Epithelial cell of proximal tubule (primary cell): ENCODE measurements at regions not wholly inside any gene's neighbourhood (a gene's known extent, or its start where the extent isn't known, plus 50 kb on each side); places are given as distances from the start of the nearest gene placed in this dataset.

ENCODE experiments used
- DNase-seq: peaks from one replicate; pipeline ENCODE4 v3.0.0-alpha.2; 2011; ENCODE audit warnings: low read depth
- H3K4me3 ChIP-seq: 2 replicates; pipeline ENCODE4 v1.5.1; 2011; ENCODE audit warnings: low read depth, mild to moderate bottlenecking, low read length
- TF ChIP-seq, protein P1 (sequence below): conservative IDR thresholded peaks from 2 replicates; pipeline ENCODE4 v1.5.1; 2012; ENCODE audit warnings: low read depth, mild to moderate bottlenecking, low read length

DNA sequence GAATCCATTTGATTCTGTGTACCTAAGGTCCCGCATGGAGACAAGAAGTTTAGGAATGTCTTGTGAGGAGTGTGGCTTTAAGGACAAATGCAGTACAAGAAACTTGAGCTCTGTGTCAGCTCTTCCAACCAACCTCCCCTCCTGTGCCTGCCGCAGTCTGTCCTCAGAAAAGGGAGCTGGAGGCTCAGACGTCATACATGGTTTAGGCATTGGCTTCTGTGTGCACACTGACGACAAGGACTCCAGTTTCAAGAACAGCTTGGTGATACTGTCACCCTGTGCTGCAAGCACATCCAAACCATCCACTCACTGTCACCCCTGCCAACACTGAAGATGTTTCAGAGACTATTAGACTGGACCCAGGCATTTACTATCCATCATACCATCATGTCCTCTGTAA is 470.4 kb downstream of the IRS1 start:
- TF ChIP-seq, protein P1, sequence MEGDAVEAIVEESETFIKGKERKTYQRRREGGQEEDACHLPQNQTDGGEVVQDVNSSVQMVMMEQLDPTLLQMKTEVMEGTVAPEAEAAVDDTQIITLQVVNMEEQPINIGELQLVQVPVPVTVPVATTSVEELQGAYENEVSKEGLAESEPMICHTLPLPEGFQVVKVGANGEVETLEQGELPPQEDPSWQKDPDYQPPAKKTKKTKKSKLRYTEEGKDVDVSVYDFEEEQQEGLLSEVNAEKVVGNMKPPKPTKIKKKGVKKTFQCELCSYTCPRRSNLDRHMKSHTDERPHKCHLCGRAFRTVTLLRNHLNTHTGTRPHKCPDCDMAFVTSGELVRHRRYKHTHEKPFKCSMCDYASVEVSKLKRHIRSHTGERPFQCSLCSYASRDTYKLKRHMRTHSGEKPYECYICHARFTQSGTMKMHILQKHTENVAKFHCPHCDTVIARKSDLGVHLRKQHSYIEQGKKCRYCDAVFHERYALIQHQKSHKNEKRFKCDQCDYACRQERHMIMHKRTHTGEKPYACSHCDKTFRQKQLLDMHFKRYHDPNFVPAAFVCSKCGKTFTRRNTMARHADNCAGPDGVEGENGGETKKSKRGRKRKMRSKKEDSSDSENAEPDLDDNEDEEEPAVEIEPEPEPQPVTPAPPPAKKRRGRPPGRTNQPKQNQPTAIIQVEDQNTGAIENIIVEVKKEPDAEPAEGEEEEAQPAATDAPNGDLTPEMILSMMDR, result no peak
- DNase-seq, result no peak
- H3K4me3 ChIP-seq, result no peak overlapping the region

DNA sequence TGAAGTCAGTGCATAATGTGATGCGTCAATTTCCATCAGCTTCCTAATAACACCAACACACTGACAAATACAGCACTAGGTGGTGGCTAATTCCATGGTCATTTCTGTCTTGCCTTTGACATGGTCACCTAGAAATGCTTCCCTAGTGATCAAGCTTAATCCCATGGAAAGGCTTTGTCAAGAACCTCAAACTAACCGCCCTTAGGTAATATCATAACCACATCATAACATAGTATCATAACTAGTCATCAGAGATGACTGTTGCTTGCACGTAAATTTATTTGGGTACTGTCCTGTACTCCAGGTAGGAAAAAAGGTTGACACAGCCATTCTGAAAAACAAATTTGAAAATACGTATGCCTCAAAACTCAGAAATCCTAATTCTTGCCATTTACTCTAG is 471.8 kb downstream of the IRS1 start:
- H3K4me3 ChIP-seq, result no peak overlapping the region
- no peak for DNase-seq
- TF ChIP-seq, protein P1, result no peak

DNA sequence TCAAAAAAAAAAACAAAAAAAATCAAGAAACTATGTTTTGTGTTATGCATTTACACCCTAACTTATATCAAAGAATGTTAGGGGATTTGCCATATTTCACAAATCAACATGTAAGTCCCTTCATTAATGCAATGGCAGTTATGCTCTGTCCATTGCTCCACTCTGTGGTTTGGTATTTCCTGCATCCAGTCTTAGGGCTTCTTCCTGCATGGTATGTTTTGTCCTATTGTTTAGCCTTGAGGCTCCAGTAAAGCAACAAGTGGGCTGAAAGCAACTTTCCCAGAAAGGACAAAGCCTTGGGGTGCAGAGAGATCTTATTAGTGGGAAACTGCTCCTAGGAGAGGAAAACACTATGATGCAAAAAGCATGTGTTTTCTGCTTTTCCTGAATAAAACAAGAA is 474.1 kb downstream of the IRS1 start:
- no peak overlapping the region for H3K4me3 ChIP-seq
- TF ChIP-seq, protein P1, result no peak
- no peak for DNase-seq

DNA sequence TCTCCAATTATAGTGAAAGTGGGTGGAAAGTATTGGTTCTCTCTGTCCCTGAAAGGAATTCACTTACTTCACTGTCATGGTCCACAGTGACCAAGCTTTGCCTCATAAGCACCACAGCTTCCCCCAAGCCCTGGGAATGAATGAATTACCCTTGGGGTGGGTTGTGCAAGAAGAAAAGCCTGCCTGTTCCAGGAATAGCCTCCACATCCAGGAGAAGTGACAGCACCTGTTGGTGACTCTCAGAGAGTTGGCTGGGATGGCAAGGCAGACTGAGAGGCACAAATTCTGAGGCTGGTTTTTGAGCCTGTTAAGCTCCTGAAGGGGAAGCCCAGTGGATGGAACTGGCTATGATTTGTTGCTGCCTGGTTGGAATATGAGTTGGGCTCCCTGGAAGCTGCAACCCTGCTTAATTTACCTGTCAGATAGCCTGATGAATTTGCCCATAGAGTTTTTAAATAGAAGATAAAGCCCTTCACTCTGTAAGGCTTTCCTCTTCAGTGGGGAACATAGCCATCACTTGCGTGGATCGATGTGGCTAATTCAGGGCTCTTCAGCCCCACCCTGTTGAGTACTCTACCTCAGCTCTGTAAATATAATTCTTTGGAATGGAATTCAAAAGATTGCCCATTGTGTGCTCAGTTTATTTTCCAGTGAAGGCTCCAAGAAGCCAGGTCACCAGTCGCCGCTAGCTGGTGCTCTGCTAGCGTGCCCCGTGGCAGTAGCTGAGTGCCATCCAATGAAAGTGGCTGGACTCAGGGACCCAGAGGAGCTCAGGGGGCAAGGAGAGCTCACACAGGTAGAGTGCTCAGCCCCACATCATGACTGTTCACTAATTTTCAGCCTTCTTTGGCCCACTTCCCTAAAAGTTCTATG is 479.3 kb downstream of the IRS1 start:
- no peak for DNase-seq
- TF ChIP-seq, protein P1, result no peak

DNA sequence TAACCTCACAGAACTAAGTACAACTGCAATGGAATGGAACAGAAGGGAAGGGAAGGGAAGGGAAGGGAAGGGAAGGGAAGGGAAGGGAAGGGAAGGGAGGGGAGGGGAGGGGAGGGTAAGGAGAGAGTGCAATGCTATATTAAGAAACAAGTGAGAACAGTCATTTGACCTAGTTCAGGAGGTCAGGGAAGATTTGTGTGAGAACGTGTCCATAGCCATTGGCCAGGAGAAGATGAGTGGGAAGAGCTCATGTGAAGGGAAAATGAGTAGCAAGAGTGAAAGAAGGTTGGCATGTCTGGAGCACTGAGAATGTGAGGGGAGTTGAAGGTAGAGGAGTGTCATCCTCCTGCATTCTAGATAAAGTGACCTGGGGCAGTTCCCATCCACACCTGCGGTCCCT is 481.6 kb downstream of the IRS1 start:
- TF ChIP-seq, protein P1, result no peak
- no peak for DNase-seq

More for the DNA sequence above, 479.3 kb downstream of the IRS1 start:
- H3K4me3 ChIP-seq, result no peak overlapping the region

DNA sequence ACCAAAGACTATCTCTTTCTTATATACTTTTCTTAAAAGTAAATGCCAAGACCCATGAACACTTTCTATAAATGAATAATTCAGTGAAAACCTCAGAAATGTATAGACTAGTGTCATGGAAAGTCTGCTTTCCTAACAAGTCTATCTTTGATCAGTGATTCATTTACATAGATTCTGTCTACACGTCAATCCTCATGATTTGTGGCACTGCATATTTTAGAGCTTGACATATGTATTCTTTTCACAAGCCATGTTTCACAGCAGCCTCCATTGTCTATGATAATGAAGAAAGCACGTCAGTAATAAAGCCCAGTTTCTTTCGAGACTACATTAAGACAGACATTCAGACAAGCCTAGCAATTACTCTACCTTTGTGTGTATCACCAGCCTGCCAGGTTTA is 486.6 kb downstream of the IRS1 start:
- H3K4me3 ChIP-seq, result no peak overlapping the region
- TF ChIP-seq, protein P1, result no peak
- no peak for DNase-seq

More for the DNA sequence above, 481.6 kb downstream of the IRS1 start:
- H3K4me3 ChIP-seq, result no peak overlapping the region

DNA sequence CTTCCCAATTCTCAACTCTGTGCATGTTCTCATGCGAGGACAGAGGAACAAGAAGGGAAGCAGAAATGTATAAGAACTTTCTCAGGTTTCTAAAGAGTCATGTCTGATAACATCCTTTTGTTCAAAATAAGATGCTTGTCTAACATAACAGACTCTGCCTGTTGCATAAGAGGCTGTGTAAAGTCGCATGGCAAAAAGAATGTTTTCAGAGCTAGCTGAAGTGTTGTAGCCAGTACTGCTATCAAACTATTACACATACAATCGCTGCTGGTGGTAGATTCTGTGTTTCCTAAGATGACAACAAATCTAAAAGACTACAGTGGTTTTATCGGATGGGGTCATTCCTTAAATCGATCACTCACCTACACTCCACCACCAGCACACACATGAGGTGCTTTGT is 487.5 kb downstream of the IRS1 start:
- TF ChIP-seq, protein P1, result no peak
- H3K4me3 ChIP-seq, result no peak overlapping the region
- DNase-seq, result no peak
